Stomach (tissue), 8 donors: ENCODE measurements at regions not wholly inside any gene's neighbourhood (a gene's known extent, or its start where the extent isn't known, plus 50 kb on each side); places are given as distances from the start of the nearest gene placed in this dataset.

Experiments used
- DNase-seq, 2 donors: peaks; one replicate each; pipeline versions ENCODE4 v3.0.0 to v3.0.0-alpha.2; 2013 to 2019
- H3K27ac ChIP-seq, 5 donors: fragments of 200-600 bp in 4 of 5; sonication (generic) in 4 of 5; one replicate each; pipeline ENCODE4 v1.5.1; 2013 to 2019; ENCODE audit warnings: mild to moderate bottlenecking in 1 of 5, moderate library complexity in 1 of 5
- H3K27me3 ChIP-seq, 3 donors: fragments of 200-600 bp; sonication (generic); one replicate each; pipeline ENCODE4 v1.5.1; 2017 to 2019; ENCODE audit warnings: mixed run types in 1 of 3
- H3K36me3 ChIP-seq, 4 donors: fragments of 200-600 bp; sonication (generic); 1 replicate in 3 of 4; 2 replicates in 1 of 4; pipeline ENCODE4 v1.5.1; 2016 to 2019
- H3K4me1 ChIP-seq, 4 donors: fragments of 200-600 bp; sonication (generic); one replicate each; pipeline ENCODE4 v1.5.1; 2016 to 2019
- H3K4me3 ChIP-seq, 4 donors: fragments of 200-600 bp; sonication (generic) in 3 of 4; one replicate each; pipeline ENCODE4 v1.5.1; 2016 to 2019; ENCODE audit warnings: mild to moderate bottlenecking in 1 of 4
- H3K9me3 ChIP-seq, 4 donors: fragments of 200-600 bp; sonication (generic); one replicate each; pipeline ENCODE4 v1.5.1; 2016 to 2019
- CTCF ChIP-seq, 7 experiments: fragments of 450-650 bp in 4 of 7; fragments of 200-600 bp in 3 of 7; sonication (generic) in 3 of 7; IDR thresholded peaks; one replicate each; pipeline ENCODE4 v1.5.1; 2016 to 2019; ENCODE audit warnings: antibody characterized with exemption in 7 of 7, control low read depth in 2 of 7, mild to moderate bottlenecking in 1 of 7
- EP300 ChIP-seq: sonication (generic); formaldehyde crosslinking; IDR thresholded peaks from one replicate; pipeline ENCODE4 v1.6.1; 2017; ENCODE audit warnings: antibody characterized with exemption
- POLR2A ChIP-seq, 4 donors: fragments of 450-650 bp; IDR thresholded peaks; one replicate each; pipeline ENCODE4 v1.6.1; 2016; ENCODE audit warnings: antibody characterized with exemption in 4 of 4, control low read depth in 2 of 4, mild to moderate bottlenecking in 1 of 4, moderate library complexity in 1 of 4
- POLR2AphosphoS5 ChIP-seq, 3 donors: sonication (generic); formaldehyde crosslinking; IDR thresholded peaks; one replicate each; pipeline ENCODE4 v1.6.1; 2016; ENCODE audit warnings: antibody characterized with exemption in 3 of 3
- WGBS, 5 donors: extraction: QIAGEN DNeasy Blood & Tissue Kit in 3 of 5; methylation state at CpG; one replicate each; pipeline versions ENCODE4 v1.1.5 to v1.1.7; 2013 to 2018; 5-methylcytosine and 5-hydroxymethylcytosine counted together
- intact Hi-C: fragments of 100-400 bp; cut with DNase I; formaldehyde crosslinking; loops from one replicate; pipeline ENCODE4 v1.15.1; 2023; ENCODE audit warnings: low total_unique reads
- donor health status: healthy with polysubstance abuse.
- donor health status: Bipolar disorder and iron deficiency.
- donor health status: healthy.

- H3K27ac ChIP-seq, result peak overlapping the region in 3 of 5 donors; percentile 2 to 39 (median 2)
- WGBS, 5 donors, result 48 to 66% (median 58%) methylated on average over 3 of the region's 3 CpGs
- intact Hi-C loops, result no loop called here
Measured at GRCh38 chr6:113679051-113679450, 178.1 kb upstream of the MARCKS start.

GRCh38 chr6:113680301-113680700 lies 176.8 kb upstream of the MARCKS start:
- no peak for DNase-seq
- Histone ChIP-seq H3K27me3 (no peaks in the 10 kb centered on the region), H3K4me3 (no peak overlapping the region), H3K36me3 (no peaks in the 10 kb centered on the region), H3K4me1 (peaks cover 4 to 52% (median 37%) of the 10 kb centered on the region in 4 donors), H3K27ac (peak overlapping the region in 2 of 5 donors; percentile 39 to 42), H3K9me3 (no peaks in the 10 kb centered on the region)
- WGBS, 5 donors, result 58 to 77% (median 71%) methylated on average over 2 of the region's 2 CpGs
- intact Hi-C loops, result no loop called here
- no peak for TF ChIP-seq POLR2AphosphoS5 (IDR thresholded peaks at IDR 0.05)
- no peak for TF ChIP-seq POLR2A (IDR thresholded peaks at IDR 0.05)
- TF ChIP-seq EP300, result no peak
- no peak for TF ChIP-seq CTCF (IDR thresholded peaks at IDR 0.05)

More at GRCh38 chr6:113679051-113679450, 178.1 kb upstream of the MARCKS start:
- H3K4me1 ChIP-seq, result peaks cover 4 to 43% (median 25%) of the 10 kb centered on the region in 4 donors
- no peaks in the 10 kb centered on the region for H3K36me3 ChIP-seq
- H3K27me3 ChIP-seq, result no peaks in the 10 kb centered on the region
- no peak overlapping the region for H3K4me3 ChIP-seq
- DNase-seq, result no peak
- no peak for TF ChIP-seq EP300
- TF ChIP-seq CTCF (IDR thresholded peaks at IDR 0.05), result no peak
- TF ChIP-seq POLR2AphosphoS5 (IDR thresholded peaks at IDR 0.05), result no peak
- TF ChIP-seq POLR2A (IDR thresholded peaks at IDR 0.05), result no peak
- H3K9me3 ChIP-seq, result no peaks in the 10 kb centered on the region

DNA sequence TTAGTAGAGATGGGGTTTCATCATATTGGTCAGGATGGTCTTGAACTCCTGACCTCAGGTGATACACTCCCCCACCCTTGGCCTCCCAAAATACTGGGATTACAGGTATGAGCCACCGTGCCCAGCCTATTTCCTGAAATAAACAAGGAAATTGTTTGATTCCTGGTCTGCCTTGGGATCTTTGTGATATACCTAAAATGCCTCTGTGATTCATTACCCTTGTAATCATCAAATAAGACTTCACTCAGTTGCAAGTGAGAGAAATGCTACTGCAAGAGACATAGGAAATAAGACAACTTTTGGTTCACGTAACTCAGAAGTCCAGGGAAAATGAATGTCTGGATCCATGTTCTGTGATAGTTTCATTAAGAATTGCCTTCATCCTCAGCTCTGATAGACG lies 173.2 kb upstream of the MARCKS start:
- H3K9me3 ChIP-seq, result no peaks in the 10 kb centered on the region
- no peak overlapping the region for H3K4me3 ChIP-seq
- DNase-seq, result no peak
- intact Hi-C loops, result no loop called here
- peak overlapping the region in 1 of 5 donors; percentile 1 for H3K27ac ChIP-seq
- WGBS, 5 donors, result 77 to 89% (median 82%) methylated on average over 3 of the region's 3 CpGs
- H3K27me3 ChIP-seq, result no peaks in the 10 kb centered on the region
- peaks cover 4 to 45% (median 25%) of the 10 kb centered on the region in 4 donors for H3K4me1 ChIP-seq
- H3K36me3 ChIP-seq, result no peaks in the 10 kb centered on the region
- TF ChIP-seq POLR2AphosphoS5 (IDR thresholded peaks at IDR 0.05), result no peak
- TF ChIP-seq CTCF (IDR thresholded peaks at IDR 0.05), result no peak
- TF ChIP-seq EP300, result no peak
- TF ChIP-seq POLR2A (IDR thresholded peaks at IDR 0.05), result no peak

DNA sequence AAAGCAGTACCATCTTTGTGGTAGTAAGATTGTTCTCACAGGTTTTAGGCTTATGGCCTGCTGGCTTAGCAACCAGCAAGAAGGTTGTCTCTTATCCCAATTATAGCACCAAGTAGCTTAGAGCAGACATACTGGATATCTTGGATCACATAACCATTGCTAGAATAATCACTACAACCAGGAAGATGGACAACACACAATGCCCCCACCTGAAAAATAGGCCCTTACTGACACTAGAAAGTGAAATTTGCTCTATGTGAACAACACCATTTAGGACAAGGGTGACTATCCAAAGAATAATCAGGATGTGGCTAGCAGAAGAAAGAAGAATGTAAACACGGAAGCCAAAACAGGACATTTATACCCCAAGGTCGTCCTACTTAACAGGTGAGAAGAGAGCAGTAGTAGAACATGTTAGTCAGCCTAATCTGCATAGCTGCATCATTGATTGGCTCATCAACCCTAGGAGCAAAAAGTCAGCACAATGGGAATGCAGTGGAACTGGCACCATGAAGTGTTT lies 172.7 kb upstream of the MARCKS start:
- H3K27ac ChIP-seq, result peak overlapping the region in 2 of 5 donors; percentile 1 to 22
- 44 to 55% (median 49%) methylated on average over 2 of the region's 2 CpGs for WGBS, 5 donors
- no peak overlapping the region for H3K4me3 ChIP-seq
- H3K4me1 ChIP-seq, result peaks cover under 1 to 42% (median 22%) of the 10 kb centered on the region in 4 donors
- TF ChIP-seq POLR2A (IDR thresholded peaks at IDR 0.05), result no peak
- no peak for TF ChIP-seq POLR2AphosphoS5 (IDR thresholded peaks at IDR 0.05)
- TF ChIP-seq EP300, result no peak
- no peak for TF ChIP-seq CTCF (IDR thresholded peaks at IDR 0.05)
- H3K36me3 ChIP-seq, result no peaks in the 10 kb centered on the region
- intact Hi-C loops, result no loop called here
- H3K9me3 ChIP-seq, result no peaks in the 10 kb centered on the region
- no peak for DNase-seq
- no peaks in the 10 kb centered on the region for H3K27me3 ChIP-seq
